ENCODE measurements at regions not wholly inside any gene's neighbourhood (a gene's known extent, or its start where the extent isn't known, plus 50 kb on each side); places are given as distances from the start of the nearest gene placed in this dataset.

GRCh38 chr3:55191911-55192775, 264.3 kb upstream of the LRTM1 start:
- TF ChIP-seq PRDM15 (CRISPR knock-in tag; IDR thresholded peaks at IDR 0.05) (no peak), ESRRA (CRISPR knock-in tag; IDR thresholded peaks at IDR 0.05; ENCODE audit: borderline replicate concordance) (no peak), CTCF (IDR thresholded peaks at IDR 0.05) (no peak), USF2 (CRISPR knock-in tag; IDR thresholded peaks at IDR 0.05) (no peak), JUN (CRISPR knock-in tag; IDR thresholded peaks at IDR 0.05) (no peak), NR3C1 (CRISPR knock-in tag; conservative IDR thresholded peaks at IDR 0.05; ENCODE audit: low read depth) (no peak), ETV6 (CRISPR knock-in tag; IDR thresholded peaks at IDR 0.05) (no peak), MAX (CRISPR knock-in tag; IDR thresholded peaks at IDR 0.05) (no peak), ATF3 (CRISPR knock-in tag; conservative IDR thresholded peaks at IDR 0.05) (no peak)
